ENCODE measurements at regions not wholly inside any gene's neighbourhood (a gene's known extent, or its start where the extent isn't known, plus 50 kb on each side); places are given as distances from the start of the nearest gene placed in this dataset.

DNA sequence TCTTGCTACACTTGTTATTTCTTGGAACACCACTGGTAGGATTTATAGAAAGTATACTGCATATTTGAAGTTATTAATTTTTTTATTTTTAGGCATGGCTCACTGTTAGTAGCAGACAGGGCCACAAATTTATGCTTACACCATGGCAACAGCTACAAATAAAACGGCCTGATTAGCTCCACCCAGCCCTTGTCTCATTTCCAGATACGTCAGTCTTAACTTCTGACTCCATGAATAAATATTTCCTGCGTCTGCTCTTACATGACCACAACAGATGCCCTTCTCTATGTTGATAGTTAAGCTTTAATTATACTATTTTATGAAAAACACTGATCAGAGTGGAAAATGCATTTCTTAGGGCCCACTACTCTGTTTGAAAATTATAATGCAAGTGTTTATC is 62.3 kb upstream of the CPOX start:
- no peak for TF ChIP-seq EZH2phosphoT487 (IDR thresholded peaks at IDR 0.05; ENCODE audit: low read length)
- TF ChIP-seq, protein P1, sequence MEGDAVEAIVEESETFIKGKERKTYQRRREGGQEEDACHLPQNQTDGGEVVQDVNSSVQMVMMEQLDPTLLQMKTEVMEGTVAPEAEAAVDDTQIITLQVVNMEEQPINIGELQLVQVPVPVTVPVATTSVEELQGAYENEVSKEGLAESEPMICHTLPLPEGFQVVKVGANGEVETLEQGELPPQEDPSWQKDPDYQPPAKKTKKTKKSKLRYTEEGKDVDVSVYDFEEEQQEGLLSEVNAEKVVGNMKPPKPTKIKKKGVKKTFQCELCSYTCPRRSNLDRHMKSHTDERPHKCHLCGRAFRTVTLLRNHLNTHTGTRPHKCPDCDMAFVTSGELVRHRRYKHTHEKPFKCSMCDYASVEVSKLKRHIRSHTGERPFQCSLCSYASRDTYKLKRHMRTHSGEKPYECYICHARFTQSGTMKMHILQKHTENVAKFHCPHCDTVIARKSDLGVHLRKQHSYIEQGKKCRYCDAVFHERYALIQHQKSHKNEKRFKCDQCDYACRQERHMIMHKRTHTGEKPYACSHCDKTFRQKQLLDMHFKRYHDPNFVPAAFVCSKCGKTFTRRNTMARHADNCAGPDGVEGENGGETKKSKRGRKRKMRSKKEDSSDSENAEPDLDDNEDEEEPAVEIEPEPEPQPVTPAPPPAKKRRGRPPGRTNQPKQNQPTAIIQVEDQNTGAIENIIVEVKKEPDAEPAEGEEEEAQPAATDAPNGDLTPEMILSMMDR (IDR thresholded peaks at IDR 0.05; ENCODE audit: low read length) = no peak
- no peak for TF ChIP-seq EZH2 (optimal IDR thresholded peaks at IDR 0.05; ENCODE audit: low read depth, low read length)
- peaks cover 11% of the 10 kb centered on the region for H3F3A ChIP-seq (ENCODE audit: insufficient read depth, low read length)
- no peaks in the 10 kb centered on the region for H4K20me1 ChIP-seq (ENCODE audit: insufficient read depth, low read length)
- DNase-seq = no peak
- no peaks in the 10 kb centered on the region for H3K9me2 ChIP-seq (replicated peaks; ENCODE audit: insufficient read depth, low read length)
- H3K9ac ChIP-seq (ENCODE audit: low read length) = no peak overlapping the region
- H3K4me2 ChIP-seq (ENCODE audit: low read depth, low read length) = no peak overlapping the region
- no peaks in the 10 kb centered on the region for H3K36me3 ChIP-seq (replicated peaks; ENCODE audit: insufficient read depth, low read length)
- H3K27me3 ChIP-seq (replicated peaks; ENCODE audit: insufficient read depth, low read length) = 0 out of 2 replicates have a peak, but pooled peaks cover 2% of the 10 kb centered on the region
- no peaks in the 10 kb centered on the region for H3K79me2 ChIP-seq (ENCODE audit: low read length)
- H3K27ac ChIP-seq (ENCODE audit: low read length) = no peak overlapping the region
- H3K4me3 ChIP-seq (ENCODE audit: low read length) = no peak overlapping the region
- no peak overlapping the region for H2AFZ ChIP-seq (ENCODE audit: low read length)
- H3K4me1 ChIP-seq (ENCODE audit: low read length) = peaks cover 23% of the 10 kb centered on the region
- H3K9me3 ChIP-seq (replicated peaks; ENCODE audit: insufficient read depth, low read length) = no peaks in the 10 kb centered on the region

DNA sequence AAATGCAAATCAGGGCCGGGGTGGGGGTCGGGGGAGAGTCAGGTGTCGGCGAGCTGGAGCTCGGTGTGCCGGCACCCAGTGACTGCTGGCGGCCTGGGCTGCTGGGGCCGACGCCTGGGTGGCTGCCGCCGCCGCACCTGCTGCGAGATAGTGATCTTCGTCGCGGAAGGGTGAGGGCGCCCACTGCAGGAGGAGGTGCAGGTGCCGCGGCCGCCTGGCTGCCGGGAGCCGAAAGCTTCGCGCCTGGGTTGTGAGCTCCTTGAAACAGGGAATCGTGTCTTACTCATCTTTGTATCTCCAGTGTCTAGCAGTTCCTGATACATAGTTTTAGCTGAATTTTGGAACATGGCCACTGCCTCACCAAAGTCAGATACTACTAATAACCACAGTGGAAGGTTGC is 64.0 kb upstream of the CPOX start:
- Histone ChIP-seq H3K9me3 (replicated peaks; ENCODE audit: insufficient read depth, low read length) (no peaks in the 10 kb centered on the region), H3K27me3 (replicated peaks; ENCODE audit: insufficient read depth, low read length) (0 out of 2 replicates have a peak, but pooled peaks cover 2% of the 10 kb centered on the region), H3K4me2 (ENCODE audit: low read depth, low read length) (peak overlapping the region; percentile 74), H3K79me2 (ENCODE audit: low read length) (no peaks in the 10 kb centered on the region), H4K20me1 (ENCODE audit: insufficient read depth, low read length) (no peaks in the 10 kb centered on the region), H3F3A (ENCODE audit: insufficient read depth, low read length) (no peaks in the 10 kb centered on the region), H3K36me3 (replicated peaks; ENCODE audit: insufficient read depth, low read length) (no peaks in the 10 kb centered on the region), H3K4me1 (ENCODE audit: low read length) (peaks cover 5% of the 10 kb centered on the region; the same call in 1 of the 2 replicates), H3K9ac (ENCODE audit: low read length) (no peak overlapping the region), H3K9me2 (replicated peaks; ENCODE audit: insufficient read depth, low read length) (no peaks in the 10 kb centered on the region), H2AFZ (ENCODE audit: low read length) (peak overlapping the region; percentile 88), H3K4me3 (ENCODE audit: low read length) (peak overlapping the region; percentile 26; the same call in 1 of the 2 replicates), H3K27ac (ENCODE audit: low read length) (no peak overlapping the region)
- no peak for TF ChIP-seq EZH2phosphoT487 (IDR thresholded peaks at IDR 0.05; ENCODE audit: low read length)
- TF ChIP-seq, protein P1 (IDR thresholded peaks at IDR 0.05; ENCODE audit: low read length) = peak; percentile 91
- no peak for TF ChIP-seq EZH2 (optimal IDR thresholded peaks at IDR 0.05; ENCODE audit: low read depth, low read length)
- peak; percentile 79 for DNase-seq

DNA sequence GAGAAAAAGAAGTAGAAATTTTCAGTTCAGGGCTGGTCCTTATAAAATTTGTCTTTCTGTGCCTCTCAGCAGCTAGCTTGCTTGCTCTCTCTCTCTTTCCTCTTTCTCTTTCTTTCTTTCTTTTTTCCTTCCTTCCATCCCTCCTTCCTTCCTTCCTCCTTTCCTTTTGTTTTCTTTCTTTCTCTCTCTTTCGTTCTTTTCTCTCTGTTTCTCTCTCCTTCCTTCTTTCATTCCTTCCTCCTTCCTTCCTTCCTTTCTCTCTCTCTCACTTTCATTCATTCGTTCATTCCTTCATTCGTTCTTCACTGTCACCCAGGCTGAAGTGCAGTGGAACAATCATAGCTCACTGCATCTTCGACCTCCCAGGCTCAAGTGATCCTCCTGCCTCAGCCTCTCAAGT is 69.3 kb upstream of the CPOX start:
- Histone ChIP-seq H3K4me1 (ENCODE audit: low read length) (peaks cover 2% of the 10 kb centered on the region; the same call in 1 of the 2 replicates), H3K9me3 (replicated peaks; ENCODE audit: insufficient read depth, low read length) (no peaks in the 10 kb centered on the region), H3K27ac (ENCODE audit: low read length) (no peak overlapping the region), H3K9ac (ENCODE audit: low read length) (no peak overlapping the region), H2AFZ (ENCODE audit: low read length) (no peak overlapping the region), H3K4me2 (ENCODE audit: low read depth, low read length) (no peak overlapping the region), H3K9me2 (replicated peaks; ENCODE audit: insufficient read depth, low read length) (no peaks in the 10 kb centered on the region), H3K36me3 (replicated peaks; ENCODE audit: insufficient read depth, low read length) (no peaks in the 10 kb centered on the region), H3F3A (ENCODE audit: insufficient read depth, low read length) (no peaks in the 10 kb centered on the region), H3K4me3 (ENCODE audit: low read length) (no peak overlapping the region), H4K20me1 (ENCODE audit: insufficient read depth, low read length) (no peaks in the 10 kb centered on the region), H3K27me3 (replicated peaks; ENCODE audit: insufficient read depth, low read length) (0 out of 2 replicates have a peak, but pooled peaks cover 2% of the 10 kb centered on the region), H3K79me2 (ENCODE audit: low read length) (no peaks in the 10 kb centered on the region)
- DNase-seq = no peak
- TF ChIP-seq EZH2 (optimal IDR thresholded peaks at IDR 0.05; ENCODE audit: low read depth, low read length) = no peak
- TF ChIP-seq, protein P1 (IDR thresholded peaks at IDR 0.05; ENCODE audit: low read length) = no peak
- no peak for TF ChIP-seq EZH2phosphoT487 (IDR thresholded peaks at IDR 0.05; ENCODE audit: low read length)
